Testis (tissue), 2 donors: ENCODE measurements at regions not wholly inside any gene's neighbourhood (a gene's known extent, or its start where the extent isn't known, plus 50 kb on each side); places are given as distances from the start of the nearest gene placed in this dataset.

Source experiments
- DNase-seq: peaks from one replicate; pipeline ENCODE4 v3.0.0-alpha.2; 2019
- H3K27ac ChIP-seq, 2 donors: fragments of 200-600 bp; sonication (generic); one replicate each; pipeline ENCODE4 v1.5.1; 2019
- H3K27me3 ChIP-seq: fragments of 200-600 bp; sonication (generic); one replicate; pipeline ENCODE4 v1.5.1; 2019
- H3K36me3 ChIP-seq: fragments of 200-600 bp; sonication (generic); one replicate; pipeline ENCODE4 v1.5.1; 2017; ENCODE audit warnings: low read depth; ENCODE audit errors: missing control alignments
- H3K4me1 ChIP-seq: fragments of 200-600 bp; sonication (generic); one replicate; pipeline ENCODE4 v1.5.1; 2019
- H3K4me3 ChIP-seq, 2 donors: fragments of 200-600 bp; sonication (generic); one replicate each; pipeline ENCODE4 v1.5.1; 2017 to 2019
- H3K9me3 ChIP-seq: fragments of 200-600 bp; sonication (generic); one replicate; pipeline ENCODE4 v1.5.1; 2017
- CTCF ChIP-seq, 3 experiments: fragments of 450-650 bp in 2 of 3; fragments of 200-600 bp in 1 of 3; sonication (generic) in 1 of 3; IDR thresholded peaks; one replicate each; pipeline ENCODE4 v1.5.1; 2016 to 2019; ENCODE audit warnings: antibody characterized with exemption in 3 of 3, mild to moderate bottlenecking in 2 of 3, moderate library complexity in 1 of 3
- POLR2A ChIP-seq: fragments of 450-650 bp; IDR thresholded peaks from one replicate; pipeline ENCODE4 v1.6.1; 2017; ENCODE audit warnings: antibody characterized with exemption, mild to moderate bottlenecking, moderate library complexity
- WGBS, 2 donors: methylation state at CpG; one replicate each; pipeline ENCODE4 v1.1.5; 2018; 5-methylcytosine and 5-hydroxymethylcytosine counted together
- intact Hi-C: fragments of 100-400 bp; cut with DNase I; formaldehyde crosslinking; loops from one replicate; pipeline ENCODE4 v1.15.1; 2023; ENCODE audit warnings: low total_unique reads

GRCh38 chr13:89856512-89856911 is 1491.0 kb upstream of the MIR17HG start:
- Histone ChIP-seq H3K4me3 (no peak overlapping the region), H3K4me1 (no peaks in the 10 kb centered on the region), H3K27me3 (no peaks in the 10 kb centered on the region), H3K27ac (no peak overlapping the region), H3K36me3 (no peaks in the 10 kb centered on the region), H3K9me3 (no peaks in the 10 kb centered on the region)
- WGBS, 2 donors: 69 to 78% methylated on average over 4 of the region's 4 CpGs
- TF ChIP-seq POLR2A (no peak), CTCF (IDR thresholded peaks at IDR 0.05) (no peak)
- intact Hi-C loops: no loop called here
- DNase-seq: no peak

GRCh38 chr13:89857502-89857901 is 1490.0 kb upstream of the MIR17HG start:
- Histone ChIP-seq H3K4me3 (no peak overlapping the region), H3K4me1 (no peaks in the 10 kb centered on the region), H3K36me3 (no peaks in the 10 kb centered on the region), H3K27ac (no peak overlapping the region), H3K27me3 (no peaks in the 10 kb centered on the region), H3K9me3 (no peaks in the 10 kb centered on the region)
- no peak for TF ChIP-seq CTCF (IDR thresholded peaks at IDR 0.05)
- no peak for TF ChIP-seq POLR2A
- WGBS, 2 donors: 88 to 90% methylated on average over 3 of the region's 3 CpGs
- DNase-seq: no peak
- intact Hi-C loops: no loop called here

- Histone ChIP-seq H3K4me1 (no peaks in the 10 kb centered on the region), H3K27ac (no peak overlapping the region), H3K9me3 (no peaks in the 10 kb centered on the region), H3K27me3 (no peaks in the 10 kb centered on the region), H3K4me3 (no peak overlapping the region), H3K36me3 (no peaks in the 10 kb centered on the region)
- no peak for DNase-seq
- TF ChIP-seq CTCF (IDR thresholded peaks at IDR 0.05): no peak
- TF ChIP-seq POLR2A: no peak
- intact Hi-C loops: no loop called here
- 66 to 67% methylated on average over 13 of the region's 13 CpGs for WGBS, 2 donors
Observed at GRCh38 chr13:89862011-89862690, 1485.3 kb upstream of the MIR17HG start.

GRCh38 chr13:89862691-89863036 is 1484.8 kb upstream of the MIR17HG start:
- 74 to 81% methylated on average over 4 of the region's 4 CpGs for WGBS, 2 donors
- DNase-seq: no peak

More at GRCh38 chr13:89862691-89863036, 1484.8 kb upstream of the MIR17HG start:
- no peak for TF ChIP-seq CTCF (IDR thresholded peaks at IDR 0.05)
- no peak for TF ChIP-seq POLR2A
- no peak overlapping the region for H3K27ac ChIP-seq
- no peaks in the 10 kb centered on the region for H3K9me3 ChIP-seq
- H3K4me1 ChIP-seq: no peaks in the 10 kb centered on the region
- no peak overlapping the region for H3K4me3 ChIP-seq
- no peaks in the 10 kb centered on the region for H3K36me3 ChIP-seq
- H3K27me3 ChIP-seq: no peaks in the 10 kb centered on the region
- intact Hi-C loops: no loop called here
